ENCODE measurements at regions not wholly inside any gene's neighbourhood (a gene's known extent, or its start where the extent isn't known, plus 50 kb on each side); places are given as distances from the start of the nearest gene placed in this dataset.
A peak's percentile ranks its signal among the peaks of the same experiment; 100 is the strongest.
"Not testable (repeated sequence)": the region's sequence is repeated elsewhere in the genome, so short reads cannot be mapped to it uniquely, and the experiment has no call there.

GRCh38 chr12:28023156-28023887 is 50.8 kb upstream of the PTHLH start:
- no peak for DNase-seq

GRCh38 chr12:28024231-28024995 is 51.9 kb upstream of the PTHLH start:
- DNase-seq: no peak

- peak; percentile 10 for DNase-seq
Measured at GRCh38 chr12:28025821-28026505, 53.4 kb upstream of the PTHLH start.

GRCh38 chr12:28026701-28027100 is 54.2 kb upstream of the PTHLH start:
- DNase-seq: no peak

- DNase-seq: peak; percentile 60
Measured at GRCh38 chr12:28027328-28027727, 54.8 kb upstream of the PTHLH start.

GRCh38 chr12:28027947-28028724 is 55.6 kb upstream of the PTHLH start:
- DNase-seq: no peak

GRCh38 chr12:28032811-28033537 is 60.4 kb upstream of the PTHLH start:
- DNase-seq: no peak

- DNase-seq: no peak
Measured at GRCh38 chr12:28033538-28033915, 61.0 kb upstream of the PTHLH start.

GRCh38 chr12:28034271-28034670 is 61.7 kb upstream of the PTHLH start:
- no peak for DNase-seq

- DNase-seq: peak; percentile 19
Measured at GRCh38 chr12:28035500-28035899, 63.0 kb upstream of the PTHLH start.

- no peak for DNase-seq
Measured at GRCh38 chr12:28036940-28037339, 64.4 kb upstream of the PTHLH start.

GRCh38 chr12:28040246-28040645 is 67.7 kb upstream of the PTHLH start:
- peak; percentile 73 for DNase-seq

- not testable (repeated sequence) for DNase-seq
Measured at GRCh38 chr12:28046600-28046999, 74.1 kb upstream of the PTHLH start.

GRCh38 chr12:28050606-28051005 is 78.1 kb upstream of the PTHLH start:
- DNase-seq: no peak

GRCh38 chr12:28051516-28052354 is 79.2 kb upstream of the PTHLH start:
- DNase-seq: no peak

- no peak for DNase-seq
Measured at GRCh38 chr12:28053564-28053963, 81.0 kb upstream of the PTHLH start.

GRCh38 chr12:28054583-28054982 is 82.0 kb upstream of the PTHLH start:
- no peak for DNase-seq

GRCh38 chr12:28057856-28058615 is 85.5 kb upstream of the PTHLH start:
- DNase-seq: no peak

- DNase-seq: no peak
Measured at GRCh38 chr12:28059220-28059619, 86.7 kb upstream of the PTHLH start.

GRCh38 chr12:28059668-28060067 is 87.1 kb upstream of the PTHLH start:
- DNase-seq: no peak

- DNase-seq: no peak
Measured at GRCh38 chr12:28060871-28061270, 88.3 kb upstream of the PTHLH start.

All from NCI-H446 treated with DMSO at 0.1 percent for 48 hours (cell line).